GM21447 (cell line): ENCODE measurements at regions not wholly inside any gene's neighbourhood (a gene's known extent, or its start where the extent isn't known, plus 50 kb on each side); places are given as distances from the start of the nearest gene placed in this dataset.
A peak's percentile ranks its signal among the peaks of the same experiment; 100 is the strongest.

ENCODE experiments used
- ATAC-seq: cut with Tn5 transposase; IDR thresholded peaks from one replicate; pipeline ENCODE4 v1.9.1; 2021; ENCODE audit not compliant: unreplicated experiment

GRCh38 chr1:219773775-219774174, 154.6 kb downstream of the SLC30A10 start:
- ATAC-seq = peak; percentile 100

GRCh38 chr1:219773110-219773509, 155.2 kb downstream of the SLC30A10 start:
- ATAC-seq = no peak

- ATAC-seq = no peak
These were observed 155.9 kb downstream of the SLC30A10 start for GRCh38 chr1:219772265-219773036.

GRCh38 chr1:219771080-219771479, 157.3 kb downstream of the SLC30A10 start:
- no peak for ATAC-seq

GRCh38 chr1:219763321-219763720, 150.4 kb upstream of the ZC3H11B start:
- no peak for ATAC-seq

GRCh38 chr1:219761208-219761860, 148.4 kb upstream of the ZC3H11B start:
- ATAC-seq = no peak

- ATAC-seq = no peak
These were observed 146.2 kb upstream of the ZC3H11B start for GRCh38 chr1:219759095-219759494.

- ATAC-seq = no peak
These were observed 145.0 kb upstream of the ZC3H11B start for GRCh38 chr1:219757890-219758289.

GRCh38 chr1:219755234-219755633, 142.3 kb upstream of the ZC3H11B start:
- ATAC-seq = no peak

GRCh38 chr1:219754767-219755166, 141.9 kb upstream of the ZC3H11B start:
- no peak for ATAC-seq

- ATAC-seq = no peak
These were observed 141.0 kb upstream of the ZC3H11B start for GRCh38 chr1:219753914-219754313.

GRCh38 chr1:219752645-219753044, 139.7 kb upstream of the ZC3H11B start:
- no peak for ATAC-seq

GRCh38 chr1:219751870-219752507, 139.1 kb upstream of the ZC3H11B start:
- ATAC-seq = no peak

GRCh38 chr1:219749370-219749769, 136.5 kb upstream of the ZC3H11B start:
- no peak for ATAC-seq

- no peak for ATAC-seq
These were observed 133.2 kb upstream of the ZC3H11B start for GRCh38 chr1:219746141-219746540.

- no peak for ATAC-seq
These were observed 132.0 kb upstream of the ZC3H11B start for GRCh38 chr1:219744652-219745469.

- no peak for ATAC-seq
These were observed 128.4 kb upstream of the ZC3H11B start for GRCh38 chr1:219741011-219741970.

- no peak for ATAC-seq
These were observed 120.7 kb upstream of the ZC3H11B start for GRCh38 chr1:219733511-219734174.

GRCh38 chr1:219732814-219733491, 120.0 kb upstream of the ZC3H11B start:
- no peak for ATAC-seq
